Natural killer cell (primary cell): ENCODE measurements at regions not wholly inside any gene's neighbourhood (a gene's known extent, or its start where the extent isn't known, plus 50 kb on each side); places are given as distances from the start of the nearest gene placed in this dataset.

Experiments
- ATAC-seq, 3 donors: fragments of 150-1000 bp in 2 of 3; fragments of 200-7000 bp in 1 of 3; cut with Tn5 transposase; 1 replicate in 1 of 3; 2 replicates in 2 of 3; pipeline ENCODE4 v1.10.0; 2021; ENCODE audit warnings: mild to moderate bottlenecking in 2 of 3, moderate library complexity in 2 of 3
- DNase-seq, 2 donors: peaks; one replicate each; pipeline versions ENCODE4 v3.0.0 to v3.0.0-alpha.2; 2013 to 2021; ENCODE audit warnings: mixed read lengths in 1 of 2
- H3K27ac ChIP-seq: one replicate; pipeline ENCODE4 v1.5.1; 2013; ENCODE audit warnings: mild to moderate bottlenecking, low read length
- H3K27me3 ChIP-seq: one replicate; pipeline ENCODE4 v1.6.1; 2013; ENCODE audit warnings: low read length; ENCODE audit not compliant: control insufficient read depth, insufficient read depth
- H3K36me3 ChIP-seq: one replicate; pipeline ENCODE4 v1.6.1; 2013; ENCODE audit warnings: low read length; ENCODE audit not compliant: control insufficient read depth, insufficient read depth
- H3K4me1 ChIP-seq: one replicate; pipeline ENCODE4 v1.6.1; 2013; ENCODE audit warnings: low read length; ENCODE audit not compliant: control insufficient read depth, insufficient read depth
- H3K4me3 ChIP-seq: one replicate; pipeline ENCODE4 v1.5.1; 2013; ENCODE audit warnings: low read length
- H3K9me3 ChIP-seq: one replicate; pipeline ENCODE4 v1.6.1; 2013; ENCODE audit warnings: low read length; ENCODE audit not compliant: control insufficient read depth, insufficient read depth
- H3K27ac Mint-ChIP-seq, 2 donors: one replicate each; pipeline ENCODE4 v1.8.0; 2022; ENCODE audit warnings: mild to moderate bottlenecking in 2 of 2, mixed read lengths in 2 of 2, moderate library complexity in 1 of 2
- H3K27me3 Mint-ChIP-seq, 2 donors: one replicate each; pipeline ENCODE4 v1.8.0; 2022; ENCODE audit warnings: low read depth in 2 of 2, mixed read lengths in 2 of 2
- H3K36me3 Mint-ChIP-seq: one replicate; pipeline ENCODE4 v1.8.0; 2022; ENCODE audit warnings: mixed read lengths
- H3K4me1 Mint-ChIP-seq, 2 donors: one replicate each; pipeline ENCODE4 v1.8.0; 2022; ENCODE audit warnings: mixed read lengths in 2 of 2
- H3K4me3 Mint-ChIP-seq: one replicate; pipeline ENCODE4 v1.8.0; 2022; ENCODE audit warnings: mild to moderate bottlenecking, moderate library complexity, mixed read lengths
- H3K9me3 Mint-ChIP-seq, 2 donors: one replicate each; pipeline ENCODE4 v1.8.0; 2022; ENCODE audit warnings: mixed read lengths in 2 of 2
- CTCF ChIP-seq: fragments of 200-600 bp; IDR thresholded peaks from one replicate; pipeline ENCODE4 v1.8.0; 2022; ENCODE audit warnings: antibody characterized with exemption
- WGBS: methylation state at CpG from one replicate; pipeline ENCODE4 v1.1.7; 2013; ENCODE audit warnings: missing lambda C conversion rate; ENCODE audit not compliant: insufficient coverage; 5-methylcytosine and 5-hydroxymethylcytosine counted together
- intact Hi-C: fragments of 100-400 bp; cut with micrococcal nuclease; formaldehyde crosslinking; loops from one replicate; pipeline ENCODE4 v1.14.2; 2022

DNA sequence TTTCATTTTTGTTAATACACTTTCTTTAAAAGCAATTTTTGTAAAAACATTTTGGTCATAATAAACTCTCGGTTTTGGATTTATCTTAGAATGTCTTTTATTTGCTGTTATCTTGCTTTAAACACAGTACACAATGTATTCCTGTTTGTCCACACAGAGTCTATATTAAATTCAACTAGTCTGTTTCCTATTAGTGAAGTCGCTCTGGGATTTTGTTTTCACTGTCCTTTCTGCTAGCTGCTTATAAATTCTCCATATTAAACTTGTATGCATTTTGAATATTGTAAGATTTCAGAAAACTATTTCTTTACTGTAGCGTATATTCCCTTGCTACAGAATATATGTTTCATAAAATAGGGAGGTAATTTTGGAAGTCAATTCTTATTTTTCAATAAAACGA is 630.2 kb downstream of the HDGFL1 start:
- Histone ChIP-seq H3K4me3 (no peak overlapping the region), H3K4me1 (no peaks in the 10 kb centered on the region), H3K27me3 (no peaks in the 10 kb centered on the region), H3K9me3 (peaks cover 4% of the 10 kb centered on the region), H3K27ac (no peak overlapping the region), H3K36me3 (no peaks in the 10 kb centered on the region)
- DNase-seq (no peak), ATAC-seq (no peak)
- TF ChIP-seq CTCF = no peak
- H3K4me3 Mint-ChIP-seq = no peak overlapping the region
- peaks cover 5 to 12% of the 10 kb centered on the region in 2 donors for H3K9me3 Mint-ChIP-seq
- no peaks in the 10 kb centered on the region for H3K4me1 Mint-ChIP-seq
- H3K27me3 Mint-ChIP-seq = no peaks in the 10 kb centered on the region
- no peaks in the 10 kb centered on the region for H3K36me3 Mint-ChIP-seq
- no CpG with 5 or more reads among the region's 4 CpGs for WGBS
- no peak overlapping the region for H3K27ac Mint-ChIP-seq
- intact Hi-C loops = no loop called here

DNA sequence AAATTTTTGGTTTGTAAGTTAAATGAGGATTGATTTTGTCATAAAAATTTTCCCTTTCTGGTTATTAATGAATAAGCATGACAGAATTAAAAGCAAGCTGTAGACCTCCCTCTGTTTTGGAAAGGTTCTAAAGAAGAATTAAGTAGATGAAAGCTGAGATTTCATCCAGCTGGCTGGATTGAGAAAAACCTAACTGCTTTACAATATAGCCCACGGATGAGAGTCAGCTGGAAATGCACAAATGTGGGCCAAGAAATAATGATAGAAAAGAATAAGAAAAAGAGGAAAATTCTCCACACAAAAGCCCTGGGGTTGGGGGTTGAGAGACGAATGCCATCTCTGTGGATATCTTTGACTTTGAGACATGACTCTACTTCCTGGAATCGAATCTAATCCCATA is 631.6 kb downstream of the HDGFL1 start:
- no peaks in the 10 kb centered on the region for H3K36me3 ChIP-seq
- peaks cover 4% of the 10 kb centered on the region for H3K9me3 ChIP-seq
- no CpG with 5 or more reads among the region's 3 CpGs for WGBS
- H3K4me1 ChIP-seq = no peaks in the 10 kb centered on the region
- H3K4me3 ChIP-seq = no peak overlapping the region
- Mint-ChIP-seq H3K27ac (no peak overlapping the region), H3K36me3 (no peaks in the 10 kb centered on the region), H3K4me1 (no peaks in the 10 kb centered on the region), H3K9me3 (peaks cover 2 to 8% of the 10 kb centered on the region in 2 donors), H3K27me3 (no peaks in the 10 kb centered on the region), H3K4me3 (no peak overlapping the region)
- ATAC-seq (no peak), DNase-seq (no peak)
- no peak for TF ChIP-seq CTCF
- H3K27me3 ChIP-seq = no peaks in the 10 kb centered on the region
- intact Hi-C loops = no loop called here
- H3K27ac ChIP-seq = no peak overlapping the region

DNA sequence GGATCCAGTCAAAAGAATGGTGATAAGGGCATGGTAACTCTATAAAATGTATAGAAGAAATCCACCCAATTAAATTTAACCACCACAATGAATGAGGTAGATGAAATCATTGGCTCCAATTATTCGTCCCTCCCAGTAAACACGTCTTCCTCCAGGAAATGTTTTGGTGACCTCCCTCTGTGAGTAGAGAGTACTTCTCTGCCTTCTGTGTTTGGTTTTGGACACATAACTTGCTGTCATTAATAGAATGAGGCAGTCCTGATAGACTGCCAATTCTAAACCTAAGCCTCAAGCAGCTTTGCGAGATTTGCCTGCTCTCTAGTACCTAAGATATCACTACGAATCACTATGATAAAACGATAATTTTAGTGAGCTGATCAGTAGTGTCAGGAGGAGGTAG is 632.8 kb downstream of the HDGFL1 start:
- Histone ChIP-seq H3K27ac (no peak overlapping the region), H3K36me3 (no peaks in the 10 kb centered on the region), H3K9me3 (peaks cover 4% of the 10 kb centered on the region), H3K27me3 (no peaks in the 10 kb centered on the region), H3K4me1 (no peaks in the 10 kb centered on the region), H3K4me3 (no peak overlapping the region)
- Mint-ChIP-seq H3K27ac (no peak overlapping the region), H3K9me3 (peaks cover 2 to 5% of the 10 kb centered on the region in 2 donors), H3K36me3 (no peaks in the 10 kb centered on the region), H3K4me1 (no peaks in the 10 kb centered on the region), H3K27me3 (no peaks in the 10 kb centered on the region), H3K4me3 (no peak overlapping the region)
- no peak for ATAC-seq
- no peak for TF ChIP-seq CTCF
- 90% methylated on average over 2 of the region's 5 CpGs for WGBS
- DNase-seq = no peak
- intact Hi-C loops = no loop called here

GRCh38 chr6:23212398-23212797 is 643.0 kb downstream of the HDGFL1 start:
- peaks cover 7% of the 10 kb centered on the region for H3K36me3 Mint-ChIP-seq
- H3K27ac ChIP-seq = no peak overlapping the region
- H3K36me3 ChIP-seq = no peaks in the 10 kb centered on the region
- no peaks in the 10 kb centered on the region for H3K27me3 ChIP-seq
- DNase-seq = no peak
- WGBS = 75% methylated on average over 1 of the region's 2 CpGs
- no peaks in the 10 kb centered on the region for H3K4me1 ChIP-seq
- intact Hi-C loops = no loop called here
- H3K4me3 ChIP-seq = no peak overlapping the region
- no peaks in the 10 kb centered on the region for H3K27me3 Mint-ChIP-seq
- no peak for TF ChIP-seq CTCF
- peaks cover 12 to 18% of the 10 kb centered on the region in 2 donors for H3K9me3 Mint-ChIP-seq
- H3K9me3 ChIP-seq = no peaks in the 10 kb centered on the region
- H3K27ac Mint-ChIP-seq = no peak overlapping the region
- no peak overlapping the region for H3K4me3 Mint-ChIP-seq
- ATAC-seq = no peak
- no peaks in the 10 kb centered on the region for H3K4me1 Mint-ChIP-seq
